WTC11 (cell line): ENCODE measurements at regions not wholly inside any gene's neighbourhood (a gene's known extent, or its start where the extent isn't known, plus 50 kb on each side); places are given as distances from the start of the nearest gene placed in this dataset.

Source experiments
- ATAC-seq: fragments of 200-7000 bp; cut with Tn5 transposase; 2 replicates; pipeline ENCODE4 v1.10.0; 2021; ENCODE audit warnings: mild to moderate bottlenecking, moderate library complexity
- CTCF ChIA-PET: fragments of 300-600 bp; sonication (Branson Sonifier 250); formaldehyde crosslinking; loops from one replicate; lab custom pipeline; 2021; ENCODE audit warnings: antibody characterized with exemption; lab: Charles Lee
- POLR2A ChIA-PET: fragments of 350-600 bp; sonication (Branson Sonifier 250); formaldehyde crosslinking; loops from one replicate; lab custom pipeline; 2021; ENCODE audit warnings: antibody characterized with exemption; lab: Charles Lee
- DNase-seq: peaks from one replicate; pipeline ENCODE4 v3.0.0; 2021; ENCODE audit warnings: low spot score
- H3K27ac Mint-ChIP-seq: 2 replicates; pipeline ENCODE4 v1.8.0; 2021; ENCODE audit warnings: mixed read lengths
- H3K27me3 Mint-ChIP-seq: 2 replicates; pipeline ENCODE4 v1.8.0; 2021; ENCODE audit warnings: low read depth, mild to moderate bottlenecking, moderate library complexity, mixed read lengths
- H3K36me3 Mint-ChIP-seq: 2 replicates; pipeline ENCODE4 v1.8.0; 2021; ENCODE audit warnings: mixed read lengths
- H3K4me1 Mint-ChIP-seq: 2 replicates; pipeline ENCODE4 v1.8.0; 2022; ENCODE audit warnings: mixed read lengths
- H3K4me3 Mint-ChIP-seq: 2 replicates; pipeline ENCODE4 v1.8.0; 2021; ENCODE audit warnings: mild to moderate bottlenecking, moderate library complexity, mixed read lengths
- H3K9me3 Mint-ChIP-seq: 2 replicates; pipeline ENCODE4 v1.8.0; 2021; ENCODE audit warnings: mixed read lengths
- ATF1 ChIP-seq: sonication (generic); formaldehyde crosslinking; IDR thresholded peaks from 2 replicates; pipeline ENCODE4 v1.8.1; 2023; ENCODE audit warnings: mild to moderate bottlenecking, moderate library complexity, missing genetic modification reagents
- CBFB ChIP-seq: sonication (generic); formaldehyde crosslinking; IDR thresholded peaks from 2 replicates; pipeline ENCODE4 v1.8.1; 2022; ENCODE audit warnings: mild to moderate bottlenecking, low read depth, missing genetic modification reagents
- CTCF ChIP-seq: fragments of 200-600 bp; IDR thresholded peaks from 2 replicates; pipeline ENCODE4 v1.8.0; 2022; ENCODE audit warnings: antibody characterized with exemption
- ELF4 ChIP-seq: sonication (generic); formaldehyde crosslinking; IDR thresholded peaks from 2 replicates; pipeline ENCODE4 v1.8.1; 2022; ENCODE audit warnings: low read depth, mild to moderate bottlenecking, moderate library complexity, missing genetic modification reagents
- ETV6 ChIP-seq: sonication (generic); formaldehyde crosslinking; IDR thresholded peaks from 2 replicates; pipeline ENCODE4 v1.8.1; 2022; ENCODE audit warnings: mild to moderate bottlenecking, missing genetic modification reagents
- HMGA2 ChIP-seq: fragments of 250-450 bp; sonication (Bioruptor Pico); IDR thresholded peaks from 2 replicates; pipeline ENCODE4 v1.4.0; 2021; ENCODE audit warnings: mild to moderate bottlenecking, moderate library complexity
- IRF1 ChIP-seq: sonication (generic); formaldehyde crosslinking; IDR thresholded peaks from 2 replicates; pipeline ENCODE4 v1.8.0; 2023; ENCODE audit warnings: missing genetic modification reagents
- KAT7 ChIP-seq: sonication (generic); formaldehyde crosslinking; IDR thresholded peaks from 2 replicates; pipeline ENCODE4 v1.8.1; 2023; ENCODE audit warnings: missing genetic modification reagents, mild to moderate bottlenecking, borderline replicate concordance
- NR2C2 ChIP-seq: sonication (generic); formaldehyde crosslinking; IDR thresholded peaks from 2 replicates; pipeline ENCODE4 v1.8.0; 2022; ENCODE audit warnings: mild to moderate bottlenecking, missing genetic modification reagents
- OVOL2 ChIP-seq: fragments of 250-450 bp; sonication (Bioruptor Pico); IDR thresholded peaks from 2 replicates; pipeline ENCODE4 v1.9.0; 2021; ENCODE audit warnings: mild to moderate bottlenecking, borderline replicate concordance
- SP1 ChIP-seq: sonication (generic); formaldehyde crosslinking; conservative IDR thresholded peaks from 2 replicates; pipeline ENCODE4 v1.8.1; 2022; ENCODE audit warnings: missing genetic modification reagents
- TEAD4 ChIP-seq: sonication (generic); formaldehyde crosslinking; IDR thresholded peaks from 2 replicates; pipeline ENCODE4 v1.8.0; 2022; ENCODE audit warnings: mild to moderate bottlenecking, missing genetic modification reagents
- ZBTB21 ChIP-seq: sonication (generic); formaldehyde crosslinking; IDR thresholded peaks from 2 replicates; pipeline ENCODE4 v1.8.1; 2023; ENCODE audit warnings: mild to moderate bottlenecking, missing genetic modification reagents, borderline replicate concordance
- ZBTB43 ChIP-seq: sonication (generic); formaldehyde crosslinking; IDR thresholded peaks from 2 replicates; pipeline ENCODE4 v1.8.1; 2023; ENCODE audit warnings: mild to moderate bottlenecking, missing genetic modification reagents
- ZNF138 ChIP-seq: sonication (generic); formaldehyde crosslinking; conservative IDR thresholded peaks from 2 replicates; pipeline ENCODE4 v1.8.1; 2022; ENCODE audit warnings: mild to moderate bottlenecking, moderate library complexity, missing genetic modification reagents
- ZNF232 ChIP-seq: sonication (generic); formaldehyde crosslinking; IDR thresholded peaks from 2 replicates; pipeline ENCODE4 v1.8.0; 2022; ENCODE audit warnings: mild to moderate bottlenecking, missing genetic modification reagents
- ZNF396 ChIP-seq: fragments of 250-450 bp; sonication (Bioruptor Pico); IDR thresholded peaks from 2 replicates; pipeline ENCODE4 v1.8.0; 2021; ENCODE audit warnings: mild to moderate bottlenecking, moderate library complexity, borderline replicate concordance
- ZNF671 ChIP-seq: fragments of 250-450 bp; sonication (Bioruptor Pico); IDR thresholded peaks from 2 replicates; pipeline ENCODE4 v1.8.0; 2021; ENCODE audit warnings: mild to moderate bottlenecking
- TF ChIP-seq, protein P1 (sequence below): sonication (generic); formaldehyde crosslinking; IDR thresholded peaks from 2 replicates; pipeline ENCODE4 v1.8.0; 2022; ENCODE audit warnings: missing genetic modification reagents
- TF ChIP-seq, protein P2 (sequence below): fragments of 250-450 bp; sonication (Bioruptor Pico); IDR thresholded peaks from 2 replicates; pipeline ENCODE4 v1.9.0; 2021; ENCODE audit warnings: moderate library complexity, mild to moderate bottlenecking, inconsistent platforms, borderline replicate concordance
- TF ChIP-seq, protein P3 (sequence below): sonication (generic); formaldehyde crosslinking; IDR thresholded peaks from 2 replicates; pipeline ENCODE4 v1.8.1; 2023; ENCODE audit warnings: mild to moderate bottlenecking, missing genetic modification reagents, borderline replicate concordance

DNA sequence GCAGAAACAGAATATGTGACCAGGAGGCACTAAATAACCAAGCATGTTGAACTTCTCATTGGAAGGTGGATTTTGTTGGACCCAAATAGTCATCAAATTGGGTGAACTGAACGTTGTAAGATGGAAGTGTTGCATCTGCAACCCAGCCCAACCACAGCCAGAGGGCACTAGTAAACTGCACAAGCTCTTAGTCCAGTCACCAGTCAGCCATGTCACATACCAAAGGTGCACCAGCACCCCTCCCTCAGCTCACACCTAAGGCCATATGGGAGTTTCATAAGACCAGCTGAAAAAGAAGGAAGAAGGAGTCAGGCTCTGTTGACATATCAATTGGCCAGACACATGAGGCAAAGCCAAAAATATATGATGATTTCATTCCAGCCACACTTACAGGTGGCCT, 481.7 kb upstream of the NR5A2 start (continued):
- TF ChIP-seq ZNF138 (CRISPR knock-in tag) (no peak), ATF1 (no peak), SP1 (no peak), ZNF232 (no peak)

GRCh38 chr1:199546323-199546722, 481.2 kb upstream of the NR5A2 start:
- TF ChIP-seq IRF1 (CRISPR knock-in tag) (no peak), CBFB (CRISPR knock-in tag) (no peak), SP1 (no peak), ELF4 (CRISPR knock-in tag) (no peak), CTCF (no peak), ZBTB21 (CRISPR knock-in tag) (no peak), OVOL2 (no peak), HMGA2 (CRISPR knock-in tag) (no peak), ZNF396 (CRISPR knock-in tag) (no peak)
- TF ChIP-seq, protein P1, sequence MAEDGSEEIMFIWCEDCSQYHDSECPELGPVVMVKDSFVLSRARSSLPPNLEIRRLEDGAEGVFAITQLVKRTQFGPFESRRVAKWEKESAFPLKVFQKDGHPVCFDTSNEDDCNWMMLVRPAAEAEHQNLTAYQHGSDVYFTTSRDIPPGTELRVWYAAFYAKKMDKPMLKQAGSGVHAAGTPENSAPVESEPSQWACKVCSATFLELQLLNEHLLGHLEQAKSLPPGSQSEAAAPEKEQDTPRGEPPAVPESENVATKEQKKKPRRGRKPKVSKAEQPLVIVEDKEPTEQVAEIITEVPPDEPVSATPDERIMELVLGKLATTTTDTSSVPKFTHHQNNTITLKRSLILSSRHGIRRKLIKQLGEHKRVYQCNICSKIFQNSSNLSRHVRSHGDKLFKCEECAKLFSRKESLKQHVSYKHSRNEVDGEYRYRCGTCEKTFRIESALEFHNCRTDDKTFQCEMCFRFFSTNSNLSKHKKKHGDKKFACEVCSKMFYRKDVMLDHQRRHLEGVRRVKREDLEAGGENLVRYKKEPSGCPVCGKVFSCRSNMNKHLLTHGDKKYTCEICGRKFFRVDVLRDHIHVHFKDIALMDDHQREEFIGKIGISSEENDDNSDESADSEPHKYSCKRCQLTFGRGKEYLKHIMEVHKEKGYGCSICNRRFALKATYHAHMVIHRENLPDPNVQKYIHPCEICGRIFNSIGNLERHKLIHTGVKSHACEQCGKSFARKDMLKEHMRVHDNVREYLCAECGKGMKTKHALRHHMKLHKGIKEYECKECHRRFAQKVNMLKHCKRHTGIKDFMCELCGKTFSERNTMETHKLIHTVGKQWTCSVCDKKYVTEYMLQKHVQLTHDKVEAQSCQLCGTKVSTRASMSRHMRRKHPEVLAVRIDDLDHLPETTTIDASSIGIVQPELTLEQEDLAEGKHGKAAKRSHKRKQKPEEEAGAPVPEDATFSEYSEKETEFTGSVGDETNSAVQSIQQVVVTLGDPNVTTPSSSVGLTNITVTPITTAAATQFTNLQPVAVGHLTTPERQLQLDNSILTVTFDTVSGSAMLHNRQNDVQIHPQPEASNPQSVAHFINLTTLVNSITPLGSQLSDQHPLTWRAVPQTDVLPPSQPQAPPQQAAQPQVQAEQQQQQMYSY (CRISPR knock-in tag), result no peak
- TF ChIP-seq, protein P2, sequence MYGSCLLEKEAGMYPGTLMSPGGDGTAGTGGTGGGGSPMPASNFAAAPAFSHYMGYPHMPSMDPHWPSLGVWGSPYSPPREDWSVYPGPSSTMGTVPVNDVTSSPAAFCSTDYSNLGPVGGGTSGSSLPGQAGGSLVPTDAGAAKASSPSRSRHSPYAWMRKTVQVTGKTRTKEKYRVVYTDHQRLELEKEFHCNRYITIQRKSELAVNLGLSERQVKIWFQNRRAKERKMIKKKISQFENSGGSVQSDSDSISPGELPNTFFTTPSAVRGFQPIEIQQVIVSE (CRISPR knock-in tag), result no peak
- TF ChIP-seq, all 79 proteins: peak for 0
- Mint-ChIP-seq H3K9me3 (no peaks in the 10 kb centered on the region), H3K4me1 (no peaks in the 10 kb centered on the region), H3K27ac (no peak overlapping the region), H3K27me3 (no peaks in the 10 kb centered on the region), H3K36me3 (no peaks in the 10 kb centered on the region), H3K4me3 (no peak overlapping the region)
- CTCF ChIA-PET, result interaction anchor here (0.7 kb wide), 1 partner anchor 730 kb away, joined by 3 read pairs; no protein-coding TSS in a partner anchor
- POLR2A ChIA-PET, result no interaction called here
- DNase-seq, result no peak
- ATAC-seq, result no peak

DNA sequence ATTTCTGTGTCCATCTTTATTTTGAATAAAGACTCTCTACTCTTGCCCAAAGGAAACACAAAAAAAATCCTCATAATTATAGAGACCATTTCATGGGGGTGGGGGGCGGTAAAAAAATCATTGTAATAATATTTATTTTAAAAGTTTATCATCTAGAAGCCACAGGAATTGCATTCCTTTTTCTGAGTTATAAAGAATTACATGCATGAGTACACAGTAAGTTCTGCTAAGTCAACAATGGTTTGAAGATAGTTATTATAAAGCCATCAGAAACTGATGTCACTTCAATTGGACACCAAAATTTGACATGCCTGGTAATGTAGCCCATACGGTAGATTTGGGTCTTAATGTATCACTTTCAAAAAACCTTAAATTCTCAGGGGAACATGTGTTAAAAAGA, 478.1 kb upstream of the NR5A2 start:
- Mint-ChIP-seq H3K9me3 (peaks cover 6% of the 10 kb centered on the region), H3K4me3 (no peak overlapping the region), H3K27ac (no peak overlapping the region), H3K36me3 (no peaks in the 10 kb centered on the region), H3K4me1 (peaks cover 4% of the 10 kb centered on the region; the same call in 1 of the 2 replicates), H3K27me3 (no peaks in the 10 kb centered on the region)
- ChIA-PET CTCF (no interaction called here), POLR2A (no interaction called here)
- DNase-seq, result no peak
- ATAC-seq, result no peak
- no peak for TF ChIP-seq CTCF
- TF ChIP-seq KAT7, result no peak
- no peak for TF ChIP-seq ZNF671 (CRISPR knock-in tag)
- TF ChIP-seq, protein P3, sequence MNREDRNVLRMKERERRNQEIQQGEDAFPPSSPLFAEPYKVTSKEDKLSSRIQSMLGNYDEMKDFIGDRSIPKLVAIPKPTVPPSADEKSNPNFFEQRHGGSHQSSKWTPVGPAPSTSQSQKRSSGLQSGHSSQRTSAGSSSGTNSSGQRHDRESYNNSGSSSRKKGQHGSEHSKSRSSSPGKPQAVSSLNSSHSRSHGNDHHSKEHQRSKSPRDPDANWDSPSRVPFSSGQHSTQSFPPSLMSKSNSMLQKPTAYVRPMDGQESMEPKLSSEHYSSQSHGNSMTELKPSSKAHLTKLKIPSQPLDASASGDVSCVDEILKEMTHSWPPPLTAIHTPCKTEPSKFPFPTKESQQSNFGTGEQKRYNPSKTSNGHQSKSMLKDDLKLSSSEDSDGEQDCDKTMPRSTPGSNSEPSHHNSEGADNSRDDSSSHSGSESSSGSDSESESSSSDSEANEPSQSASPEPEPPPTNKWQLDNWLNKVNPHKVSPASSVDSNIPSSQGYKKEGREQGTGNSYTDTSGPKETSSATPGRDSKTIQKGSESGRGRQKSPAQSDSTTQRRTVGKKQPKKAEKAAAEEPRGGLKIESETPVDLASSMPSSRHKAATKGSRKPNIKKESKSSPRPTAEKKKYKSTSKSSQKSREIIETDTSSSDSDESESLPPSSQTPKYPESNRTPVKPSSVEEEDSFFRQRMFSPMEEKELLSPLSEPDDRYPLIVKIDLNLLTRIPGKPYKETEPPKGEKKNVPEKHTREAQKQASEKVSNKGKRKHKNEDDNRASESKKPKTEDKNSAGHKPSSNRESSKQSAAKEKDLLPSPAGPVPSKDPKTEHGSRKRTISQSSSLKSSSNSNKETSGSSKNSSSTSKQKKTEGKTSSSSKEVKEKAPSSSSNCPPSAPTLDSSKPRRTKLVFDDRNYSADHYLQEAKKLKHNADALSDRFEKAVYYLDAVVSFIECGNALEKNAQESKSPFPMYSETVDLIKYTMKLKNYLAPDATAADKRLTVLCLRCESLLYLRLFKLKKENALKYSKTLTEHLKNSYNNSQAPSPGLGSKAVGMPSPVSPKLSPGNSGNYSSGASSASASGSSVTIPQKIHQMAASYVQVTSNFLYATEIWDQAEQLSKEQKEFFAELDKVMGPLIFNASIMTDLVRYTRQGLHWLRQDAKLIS, result no peak
- no peak for TF ChIP-seq ZBTB43
- TF ChIP-seq TEAD4 (CRISPR knock-in tag), result no peak
- TF ChIP-seq NR2C2 (CRISPR knock-in tag), result no peak
- no peak for TF ChIP-seq ETV6 (CRISPR knock-in tag)
